Gastrocnemius medialis (tissue), 4 donors: ENCODE measurements at regions not wholly inside any gene's neighbourhood (a gene's known extent, or its start where the extent isn't known, plus 50 kb on each side); places are given as distances from the start of the nearest gene placed in this dataset.
"Not testable (repeated sequence)": the region's sequence is repeated elsewhere in the genome, so short reads cannot be mapped to it uniquely, and the experiment has no call there.

Experiments used
- POLR2A ChIP-seq, 2 donors: fragments of 450-650 bp; IDR thresholded peaks; one replicate each; pipeline ENCODE4 v1.6.1; 2017; ENCODE audit warnings: antibody characterized with exemption in 2 of 2, mild to moderate bottlenecking in 2 of 2, moderate library complexity in 2 of 2
- TF ChIP-seq, protein P1 (sequence below), 5 experiments: fragments of 450-650 bp in 3 of 5; fragments of 200-600 bp in 2 of 5; sonication (generic) in 2 of 5; IDR thresholded peaks in 4 of 5; conservative IDR thresholded peaks in 1 of 5; 1 replicate in 4 of 5; 2 replicates in 1 of 5; pipeline ENCODE4 v1.5.1; 2016 to 2019; ENCODE audit warnings: antibody characterized with exemption in 5 of 5, mild to moderate bottlenecking in 3 of 5, moderate library complexity in 3 of 5

DNA sequence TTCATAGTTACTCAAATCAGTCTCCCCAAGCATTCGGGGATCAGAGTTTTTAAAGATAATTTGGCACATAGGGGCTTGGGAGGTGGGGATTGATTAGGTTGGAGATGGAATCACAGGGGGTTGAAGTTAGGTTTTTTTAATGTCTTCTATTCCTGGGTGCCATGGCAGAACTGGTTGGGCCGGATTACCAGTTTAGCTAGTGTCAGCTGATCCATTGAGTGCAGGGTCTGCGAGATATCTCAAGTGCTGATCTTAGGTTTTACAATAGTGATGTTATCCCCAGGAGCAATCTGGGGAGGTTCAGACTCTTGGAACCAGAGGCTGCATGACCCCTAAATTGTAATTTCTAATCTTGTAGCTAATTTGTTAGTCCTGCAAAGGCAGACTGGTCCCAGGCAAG, 163.5 kb upstream of the ATP10A start:
- TF ChIP-seq, protein P1, sequence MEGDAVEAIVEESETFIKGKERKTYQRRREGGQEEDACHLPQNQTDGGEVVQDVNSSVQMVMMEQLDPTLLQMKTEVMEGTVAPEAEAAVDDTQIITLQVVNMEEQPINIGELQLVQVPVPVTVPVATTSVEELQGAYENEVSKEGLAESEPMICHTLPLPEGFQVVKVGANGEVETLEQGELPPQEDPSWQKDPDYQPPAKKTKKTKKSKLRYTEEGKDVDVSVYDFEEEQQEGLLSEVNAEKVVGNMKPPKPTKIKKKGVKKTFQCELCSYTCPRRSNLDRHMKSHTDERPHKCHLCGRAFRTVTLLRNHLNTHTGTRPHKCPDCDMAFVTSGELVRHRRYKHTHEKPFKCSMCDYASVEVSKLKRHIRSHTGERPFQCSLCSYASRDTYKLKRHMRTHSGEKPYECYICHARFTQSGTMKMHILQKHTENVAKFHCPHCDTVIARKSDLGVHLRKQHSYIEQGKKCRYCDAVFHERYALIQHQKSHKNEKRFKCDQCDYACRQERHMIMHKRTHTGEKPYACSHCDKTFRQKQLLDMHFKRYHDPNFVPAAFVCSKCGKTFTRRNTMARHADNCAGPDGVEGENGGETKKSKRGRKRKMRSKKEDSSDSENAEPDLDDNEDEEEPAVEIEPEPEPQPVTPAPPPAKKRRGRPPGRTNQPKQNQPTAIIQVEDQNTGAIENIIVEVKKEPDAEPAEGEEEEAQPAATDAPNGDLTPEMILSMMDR (IDR thresholded peaks at IDR 0.05 in 4 of 5, conservative IDR thresholded peaks at IDR 0.05 in 1 of 5): not testable (repeated sequence)
- TF ChIP-seq POLR2A (IDR thresholded peaks at IDR 0.05): not testable (repeated sequence)
